ENCODE measurements at regions not wholly inside any gene's neighbourhood (a gene's known extent, or its start where the extent isn't known, plus 50 kb on each side); places are given as distances from the start of the nearest gene placed in this dataset.

GRCh38 chr6:109309917-109310316, 72.3 kb downstream of the CD164 start:
- Histone ChIP-seq H3K9me3 (no peaks in the 10 kb centered on the region), H3K27me3 (no peaks in the 10 kb centered on the region), H3K4me1 (peaks cover 0 to 9% (median 3%) of the 10 kb centered on the region in 4 donors), H3K36me3 (no peaks in the 10 kb centered on the region), H3K27ac (no peak overlapping the region), H3K4me3 (no peak overlapping the region)
- TF ChIP-seq CTCF (IDR thresholded peaks at IDR 0.05): no peak
- no peak for TF ChIP-seq POLR2A (IDR thresholded peaks at IDR 0.05)
- no peak for TF ChIP-seq EP300 (IDR thresholded peaks at IDR 0.05; ENCODE audit: low read depth)
- no peak for TF ChIP-seq POLR2AphosphoS5 (IDR thresholded peaks at IDR 0.05)
- DNase-seq: no peak
- intact Hi-C loops (cut with DNase I; ENCODE audit: low total_unique reads) (no loop called here), in situ Hi-C loops (cut with MboI; ENCODE audit: low pct_ligation_motif_present in 1 of 4, low pct_unique_long_range_greater_than_20kb in 1 of 4, low sequenced_read_pairs in 3 of 4) (no loop called here)
- 81 to 94% methylated on average over 2 to 5 of the region's 5 CpGs for WGBS, 2 donors (ENCODE audit: low coverage in 1 of 2)

GRCh38 chr6:109308018-109308492, 74.2 kb downstream of the CD164 start:
- no peaks in the 10 kb centered on the region for H3K36me3 ChIP-seq
- 33 to 48% methylated on average over 1 to 5 of the region's 5 CpGs for WGBS, 2 donors (ENCODE audit: low coverage in 1 of 2)
- H3K27ac ChIP-seq: peak overlapping the region; percentile 53 to 70 (median 57)
- H3K9me3 ChIP-seq: no peaks in the 10 kb centered on the region
- TF ChIP-seq EP300 (IDR thresholded peaks at IDR 0.05; ENCODE audit: low read depth) (no peak), CTCF (IDR thresholded peaks at IDR 0.05) (no peak), POLR2AphosphoS5 (IDR thresholded peaks at IDR 0.05) (peak; percentile 33 to 67 (median 40)), POLR2A (IDR thresholded peaks at IDR 0.05) (no peak)
- intact Hi-C loops (cut with DNase I; ENCODE audit: low total_unique reads) (no loop called here), in situ Hi-C loops (cut with MboI; ENCODE audit: low pct_ligation_motif_present in 1 of 4, low pct_unique_long_range_greater_than_20kb in 1 of 4, low sequenced_read_pairs in 3 of 4) (no loop called here)
- H3K27me3 ChIP-seq: no peaks in the 10 kb centered on the region
- DNase-seq: peak; percentile 74
- peaks cover 0 to 18% (median 11%) of the 10 kb centered on the region in 4 donors for H3K4me1 ChIP-seq
- no peak overlapping the region for H3K4me3 ChIP-seq

GRCh38 chr6:109306733-109307132, 75.5 kb downstream of the CD164 start:
- Histone ChIP-seq H3K9me3 (no peaks in the 10 kb centered on the region), H3K27ac (no peak overlapping the region), H3K4me3 (no peak overlapping the region), H3K4me1 (peaks cover 0 to 18% (median 11%) of the 10 kb centered on the region in 4 donors), H3K27me3 (no peaks in the 10 kb centered on the region), H3K36me3 (no peaks in the 10 kb centered on the region)
- intact Hi-C loops (cut with DNase I; ENCODE audit: low total_unique reads) (no loop called here), in situ Hi-C loops (cut with MboI; ENCODE audit: low pct_ligation_motif_present in 1 of 4, low pct_unique_long_range_greater_than_20kb in 1 of 4, low sequenced_read_pairs in 3 of 4) (no loop called here)
- 100% methylated on average over 2 of the region's 2 CpGs; no CpG with 5 or more reads in 1 of the 2 donors for WGBS, 2 donors (ENCODE audit: low coverage in 1 of 2)
- DNase-seq: no peak
- no peak for TF ChIP-seq CTCF (IDR thresholded peaks at IDR 0.05)
- no peak for TF ChIP-seq EP300 (IDR thresholded peaks at IDR 0.05; ENCODE audit: low read depth)
- TF ChIP-seq POLR2A (IDR thresholded peaks at IDR 0.05): no peak

- Histone ChIP-seq H3K36me3 (no peaks in the 10 kb centered on the region), H3K4me1 (peaks cover 0 to 29% (median 14%) of the 10 kb centered on the region in 4 donors), H3K4me3 (no peak overlapping the region), H3K27me3 (no peaks in the 10 kb centered on the region), H3K27ac (peak overlapping the region in 2 of 4 donors; percentile 34 to 37), H3K9me3 (no peaks in the 10 kb centered on the region)
- TF ChIP-seq EP300 (IDR thresholded peaks at IDR 0.05; ENCODE audit: low read depth): no peak
- no peak for TF ChIP-seq POLR2AphosphoS5 (IDR thresholded peaks at IDR 0.05)
- no peak for TF ChIP-seq POLR2A (IDR thresholded peaks at IDR 0.05)
- TF ChIP-seq CTCF (IDR thresholded peaks at IDR 0.05): no peak
- in situ Hi-C loops (cut with MboI; ENCODE audit: low pct_ligation_motif_present in 1 of 4, low pct_unique_long_range_greater_than_20kb in 1 of 4, low sequenced_read_pairs in 3 of 4): no loop called here
- DNase-seq: no peak
- intact Hi-C loops (cut with DNase I; ENCODE audit: low total_unique reads): no loop called here
These were observed 77.2 kb downstream of the CD164 start for GRCh38 chr6:109305028-109305427.
